Endothelial cell of umbilical vein (primary cell): ENCODE measurements at regions not wholly inside any gene's neighbourhood (a gene's known extent, or its start where the extent isn't known, plus 50 kb on each side); places are given as distances from the start of the nearest gene placed in this dataset.

Source experiments
- BruUV-seq: library from RNA; stranded (reverse); fragments of 400-500 nt; replicated peaks from 2 replicates; lab custom pipeline; 2021; lab: Mats Ljungman, UMichigan
- CTCF ChIA-PET: fragments of 300-600, 350-600 bp; sonication (Branson Sonifier 250); formaldehyde crosslinking; loops from one replicate; lab custom pipeline; 2021; ENCODE audit warnings: antibody characterized with exemption, inconsistent platforms; lab: Charles Lee
- POLR2A ChIA-PET: fragments of 300-600, 350-600 bp; sonication (Branson Sonifier 250); formaldehyde crosslinking; loops from one replicate; lab custom pipeline; 2021; ENCODE audit warnings: antibody characterized with exemption, inconsistent platforms; lab: Charles Lee
- DNase-seq: peaks from one replicate; pipeline ENCODE4 v3.0.0-alpha.2; 2011; ENCODE audit warnings: low read depth, low spot score
- FAIRE-seq: peaks from 2 replicates; lab custom pipeline; 2011; peaks lifted over from hg19 to GRCh38; lab: Jason Lieb, UNC
- H2AFZ ChIP-seq: 2 replicates; pipeline ENCODE4 v1.6.0; 2012; ENCODE audit warnings: low read depth, low read length, control low read depth, inconsistent platforms
- H3K27ac ChIP-seq: 2 replicates; pipeline ENCODE4 v1.5.1; 2011; ENCODE audit warnings: low read depth, mild to moderate bottlenecking, control low read depth, low read length, moderate library complexity; ENCODE audit not compliant: insufficient read depth
- H3K27me3 ChIP-seq, 2 experiments: 2 replicates each; pipeline versions ENCODE4 v1.6.0 to v1.6.1; 2011; ENCODE audit warnings: low read length in 2 of 2, mixed read lengths in 1 of 2; ENCODE audit not compliant: control insufficient read depth in 2 of 2, insufficient read depth in 2 of 2
- H3K36me3 ChIP-seq, 2 experiments: 2 replicates in 1 of 2; 3 replicates in 1 of 2; pipeline ENCODE4 v1.5.1; 2011; ENCODE audit warnings: low read length in 2 of 2, mild to moderate bottlenecking in 1 of 2, moderate library complexity in 1 of 2; ENCODE audit not compliant: control insufficient read depth in 2 of 2, insufficient read depth in 2 of 2; ENCODE audit errors: extremely low read depth in 1 of 2
- H3K4me1 ChIP-seq: 3 replicates; pipeline ENCODE4 v1.5.1; 2011; ENCODE audit warnings: mild to moderate bottlenecking, low read length; ENCODE audit not compliant: control insufficient read depth, insufficient read depth; ENCODE audit errors: extremely low read depth
- H3K4me2 ChIP-seq: 2 replicates; pipeline ENCODE4 v1.6.1; 2011; ENCODE audit warnings: low read length, control low read depth, mixed read lengths; ENCODE audit not compliant: insufficient read depth
- H3K4me3 ChIP-seq, 3 experiments: fragments of 200-600 bp in 1 of 3; sonication (generic), shearing (Covaris generic) in 1 of 3; replicated peaks in 1 of 3; 2 replicates each; pipeline ENCODE4 v1.5.1; 2011 to 2016; ENCODE audit warnings: control low read depth in 3 of 3, low read length in 3 of 3, mild to moderate bottlenecking in 2 of 3, inconsistent platforms in 1 of 3, low read depth in 1 of 3, moderate library complexity in 1 of 3; ENCODE audit not compliant: insufficient read depth in 1 of 3
- H3K79me2 ChIP-seq: 2 replicates; pipeline ENCODE4 v1.6.0; 2012; ENCODE audit warnings: low read length, inconsistent platforms; ENCODE audit not compliant: control insufficient read depth, insufficient read depth
- H3K9ac ChIP-seq: replicated peaks from 2 replicates; pipeline ENCODE3; 2011; ENCODE audit warnings: low read length, control low read depth; ENCODE audit not compliant: insufficient read depth; ENCODE audit errors: extremely low read depth
- H3K9me1 ChIP-seq: replicated peaks from 3 replicates; pipeline ENCODE4 v1.6.0; 2011; ENCODE audit warnings: mild to moderate bottlenecking, low read length; ENCODE audit not compliant: control insufficient read depth, insufficient read depth; ENCODE audit errors: extremely low read depth
- H3K9me3 ChIP-seq: replicated peaks from 2 replicates; pipeline ENCODE4 v1.5.1; 2012; ENCODE audit warnings: low read length, inconsistent platforms; ENCODE audit not compliant: control insufficient read depth, insufficient read depth
- H4K20me1 ChIP-seq: replicated peaks from 2 replicates; pipeline ENCODE3; 2011; ENCODE audit warnings: mild to moderate bottlenecking, low read length; ENCODE audit not compliant: control insufficient read depth, insufficient read depth; ENCODE audit errors: extremely low read depth
- EZH2 ChIP-seq: IDR thresholded peaks from 2 replicates; pipeline ENCODE4 v1.6.1; 2012; ENCODE audit warnings: borderline replicate concordance, low read depth, mild to moderate bottlenecking, moderate library complexity, low read length, inconsistent platforms; ENCODE audit not compliant: severe bottlenecking
- FOS ChIP-seq: IDR thresholded peaks from 2 replicates; pipeline ENCODE4 v1.6.1; 2011; ENCODE audit warnings: mild to moderate bottlenecking, low read length, moderate library complexity, borderline replicate concordance; ENCODE audit not compliant: insufficient read depth
- GATA2 ChIP-seq: IDR thresholded peaks from 2 replicates; pipeline ENCODE4 v1.7.0; 2011; ENCODE audit warnings: low read depth, mild to moderate bottlenecking, moderate library complexity, mixed read lengths, low read length; ENCODE audit not compliant: insufficient read length, insufficient read depth
- JUN ChIP-seq: IDR thresholded peaks from 2 replicates; pipeline ENCODE4 v1.6.1; 2011; ENCODE audit warnings: borderline replicate concordance, low read depth; ENCODE audit not compliant: insufficient read length, insufficient read depth
- MAX ChIP-seq: IDR thresholded peaks from 2 replicates; pipeline ENCODE4 v1.6.1; 2011; ENCODE audit not compliant: insufficient read depth, insufficient read length
- MYC ChIP-seq: IDR thresholded peaks from one replicate; pipeline ENCODE4 v1.6.1; 2011; ENCODE audit warnings: mild to moderate bottlenecking, low read depth, low read length
- POLR2A ChIP-seq: IDR thresholded peaks from 2 replicates; pipeline ENCODE4 v1.6.1; 2012; ENCODE audit warnings: low read depth, mild to moderate bottlenecking, control low read depth, low read length
- POLR2AphosphoS5 ChIP-seq: IDR thresholded peaks from 2 replicates; pipeline ENCODE4 v1.6.1; 2012; ENCODE audit warnings: low read depth, mild to moderate bottlenecking, control low read depth, low read length, moderate library complexity; ENCODE audit not compliant: insufficient read depth
- dilution Hi-C: fragments of 300-500 bp; cut with MboI; formaldehyde crosslinking; loops from one replicate; pipeline ENCODE4 v1.15.0; 2019; ENCODE audit warnings: low sequenced_read_pairs; ENCODE audit not compliant: extremely low pct_ligation_motif_present
- intact Hi-C: fragments of 100-400 bp; cut with micrococcal nuclease; formaldehyde crosslinking; loops from one replicate; pipeline ENCODE4 v1.10.0; 2022
- TF ChIP-seq, protein P1 (sequence below), 2 donors: IDR thresholded peaks; 1 replicate in 1 of 2; 2 replicates in 1 of 2; pipeline ENCODE4 v1.5.1; 2011; ENCODE audit warnings: low read length in 2 of 2, mild to moderate bottlenecking in 2 of 2, moderate library complexity in 2 of 2, control low read depth in 1 of 2, inconsistent platforms in 1 of 2, low read depth in 1 of 2; ENCODE audit not compliant: insufficient read depth in 1 of 2; ENCODE audit errors: extremely low read depth in 1 of 2

- Histone ChIP-seq H3K4me2 (no peak overlapping the region), H2AFZ (no peak overlapping the region), H3K9me3 (no peaks in the 10 kb centered on the region), H3K9me1 (no peaks in the 10 kb centered on the region), H3K27ac (no peak overlapping the region), H3K79me2 (no peaks in the 10 kb centered on the region), H3K27me3 (peaks cover 1 to 5% of the 10 kb centered on the region in 2 experiments), H3K4me3 (no peak overlapping the region), H3K4me1 (no peaks in the 10 kb centered on the region), H3K9ac (no peak overlapping the region), H3K36me3 (no peaks in the 10 kb centered on the region), H4K20me1 (no peaks in the 10 kb centered on the region)
- BruUV-seq = no TSS peak
- dilution Hi-C loops (no loop called here), intact Hi-C loops (no loop called here)
- ChIA-PET POLR2A (no interaction called here), CTCF (interaction anchor here (0.6 to 1.3 kb wide), 3 partner anchors 10 to 229 kb away, joined by 3 to 4 read pairs (median 4); no protein-coding TSS in a partner anchor)
- TF ChIP-seq FOS = no peak
- TF ChIP-seq EZH2 = no peak
- DNase-seq (no peak), FAIRE-seq (no peak)
Measured at GRCh38 chr10:91140995-91141549, 79.4 kb upstream of the PCGF5 start.

DNA sequence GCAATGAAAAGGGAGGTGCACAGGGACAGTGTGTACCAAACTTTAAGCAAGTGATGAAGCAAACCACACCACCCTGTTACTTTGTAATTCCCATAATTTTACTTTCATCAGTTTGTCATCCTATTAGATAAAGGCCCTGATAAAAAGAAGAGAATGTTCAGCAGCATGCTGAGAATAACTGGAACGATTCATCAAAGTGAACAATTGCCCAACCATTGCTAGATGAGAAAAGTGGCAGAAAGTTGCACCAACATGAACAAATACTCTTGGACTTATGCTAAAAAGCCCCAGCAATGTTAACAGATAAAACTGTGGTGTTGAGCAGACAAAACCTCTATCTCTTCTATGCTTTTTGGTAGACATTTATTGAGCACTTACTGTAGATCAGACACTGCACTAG is 75.5 kb upstream of the PCGF5 start:
- Histone ChIP-seq H2AFZ (no peak overlapping the region), H3K36me3 (no peaks in the 10 kb centered on the region), H4K20me1 (no peaks in the 10 kb centered on the region), H3K27me3 (peaks cover 3 to 4% of the 10 kb centered on the region in 2 experiments), H3K4me3 (no peak overlapping the region), H3K9me1 (no peaks in the 10 kb centered on the region), H3K4me1 (no peaks in the 10 kb centered on the region), H3K9ac (no peak overlapping the region), H3K4me2 (no peak overlapping the region), H3K9me3 (no peaks in the 10 kb centered on the region), H3K27ac (no peak overlapping the region), H3K79me2 (no peaks in the 10 kb centered on the region)
- CTCF ChIA-PET = no interaction called here
- TF ChIP-seq MAX (no peak), POLR2A (no peak), GATA2 (no peak), FOS (no peak), POLR2AphosphoS5 (no peak), MYC (no peak), JUN (no peak), EZH2 (no peak)
- TF ChIP-seq, protein P1, sequence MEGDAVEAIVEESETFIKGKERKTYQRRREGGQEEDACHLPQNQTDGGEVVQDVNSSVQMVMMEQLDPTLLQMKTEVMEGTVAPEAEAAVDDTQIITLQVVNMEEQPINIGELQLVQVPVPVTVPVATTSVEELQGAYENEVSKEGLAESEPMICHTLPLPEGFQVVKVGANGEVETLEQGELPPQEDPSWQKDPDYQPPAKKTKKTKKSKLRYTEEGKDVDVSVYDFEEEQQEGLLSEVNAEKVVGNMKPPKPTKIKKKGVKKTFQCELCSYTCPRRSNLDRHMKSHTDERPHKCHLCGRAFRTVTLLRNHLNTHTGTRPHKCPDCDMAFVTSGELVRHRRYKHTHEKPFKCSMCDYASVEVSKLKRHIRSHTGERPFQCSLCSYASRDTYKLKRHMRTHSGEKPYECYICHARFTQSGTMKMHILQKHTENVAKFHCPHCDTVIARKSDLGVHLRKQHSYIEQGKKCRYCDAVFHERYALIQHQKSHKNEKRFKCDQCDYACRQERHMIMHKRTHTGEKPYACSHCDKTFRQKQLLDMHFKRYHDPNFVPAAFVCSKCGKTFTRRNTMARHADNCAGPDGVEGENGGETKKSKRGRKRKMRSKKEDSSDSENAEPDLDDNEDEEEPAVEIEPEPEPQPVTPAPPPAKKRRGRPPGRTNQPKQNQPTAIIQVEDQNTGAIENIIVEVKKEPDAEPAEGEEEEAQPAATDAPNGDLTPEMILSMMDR (IDR thresholded peaks at IDR 0.05; ENCODE audit: extremely low read depth in 1 of 2, insufficient read depth in 1 of 2, low read depth in 1 of 2, low read length in 2 of 2) = no peak
- FAIRE-seq (no peak), DNase-seq (no peak)
- dilution Hi-C loops = no loop called here
- BruUV-seq = no TSS peak
- POLR2A ChIA-PET = no interaction called here
- intact Hi-C loops = no loop called here
